SHP77 (cell line): ENCODE measurements at regions not wholly inside any gene's neighbourhood (a gene's known extent, or its start where the extent isn't known, plus 50 kb on each side); places are given as distances from the start of the nearest gene placed in this dataset.
A peak's percentile ranks its signal among the peaks of the same experiment; 100 is the strongest.

Experiments used
- DNase-seq, 2 experiments: peaks; one replicate each; lab custom pipeline; 2025; lab: John Stamatoyannopoulos, UW

- DNase-seq: no peak
Measured at GRCh38 chrX:40167850-40168479, 70.2 kb upstream of the BCOR start.

GRCh38 chrX:40167233-40167849 is 69.6 kb upstream of the BCOR start:
- no peak for DNase-seq

- no peak for DNase-seq
Measured at GRCh38 chrX:40166582-40166981, 68.8 kb upstream of the BCOR start.

- DNase-seq: no peak
Measured at GRCh38 chrX:40165861-40166260, 68.1 kb upstream of the BCOR start.

GRCh38 chrX:40165206-40165605 is 67.4 kb upstream of the BCOR start:
- no peak for DNase-seq

GRCh38 chrX:40164751-40165150 is 67.0 kb upstream of the BCOR start:
- DNase-seq: no peak

- peak in 1 of 2 experiments; percentile 30 for DNase-seq
Measured at GRCh38 chrX:40158036-40158706, 60.4 kb upstream of the BCOR start.

- no peak for DNase-seq
Measured at GRCh38 chrX:40157228-40158035, 59.7 kb upstream of the BCOR start.

GRCh38 chrX:40156470-40157227 is 58.9 kb upstream of the BCOR start:
- no peak for DNase-seq

GRCh38 chrX:40155589-40156469 is 58.1 kb upstream of the BCOR start:
- no peak for DNase-seq

GRCh38 chrX:40154853-40155588 is 57.3 kb upstream of the BCOR start:
- DNase-seq: peak; percentile 21 to 47

GRCh38 chrX:40154250-40154852 is 56.6 kb upstream of the BCOR start:
- peak; percentile 62 to 68 for DNase-seq

- peak; percentile 39 to 42 for DNase-seq
Measured at GRCh38 chrX:40153345-40154249, 55.8 kb upstream of the BCOR start.

- DNase-seq: no peak
Measured at GRCh38 chrX:40152741-40153344, 55.1 kb upstream of the BCOR start.

- DNase-seq: peak in 1 of 2 experiments; percentile 16
Measured at GRCh38 chrX:40152173-40152711, 54.5 kb upstream of the BCOR start.

- peak; percentile 28 to 41 for DNase-seq
Measured at GRCh38 chrX:40151211-40152172, 53.7 kb upstream of the BCOR start.

GRCh38 chrX:40150503-40150902 is 52.7 kb upstream of the BCOR start:
- DNase-seq: no peak
